GM23338 (cell line): ENCODE measurements at regions not wholly inside any gene's neighbourhood (a gene's known extent, or its start where the extent isn't known, plus 50 kb on each side); places are given as distances from the start of the nearest gene placed in this dataset.

ENCODE experiments used
- CREB1 ChIP-seq: fragments of 250-450 bp; sonication (Bioruptor Pico); IDR thresholded peaks from 2 replicates; pipeline ENCODE4 v1.5.0; 2020; ENCODE audit warnings: low read depth, mild to moderate bottlenecking, moderate library complexity
- EZH2 ChIP-seq: fragments of 200-600 bp; sonication (generic); IDR thresholded peaks from one replicate; pipeline ENCODE4 v1.8.0; 2017; ENCODE audit warnings: antibody characterized with exemption, mild to moderate bottlenecking, low read depth; ENCODE audit not compliant: unreplicated experiment
- EZH2phosphoT487 ChIP-seq: fragments of 200-600 bp; sonication (generic); IDR thresholded peaks from one replicate; pipeline ENCODE4 v1.8.1; 2018; ENCODE audit warnings: antibody characterized with exemption; ENCODE audit not compliant: unreplicated experiment
- JUNB ChIP-seq: IDR thresholded peaks from one replicate; pipeline ENCODE4 v1.6.1; 2016; ENCODE audit warnings: antibody characterized with exemption; ENCODE audit not compliant: unreplicated experiment
- NANOG ChIP-seq: IDR thresholded peaks from 2 replicates; pipeline ENCODE4 v1.6.1; 2016; ENCODE audit warnings: antibody characterized with exemption, borderline replicate concordance
- POLR2AphosphoS5 ChIP-seq: IDR thresholded peaks from 2 replicates; pipeline ENCODE4 v1.6.1; 2016; ENCODE audit warnings: antibody characterized with exemption, low read depth
- REST ChIP-seq: IDR thresholded peaks from one replicate; pipeline ENCODE4 v1.6.1; 2018; ENCODE audit warnings: antibody characterized with exemption; ENCODE audit not compliant: unreplicated experiment
- STAT1 ChIP-seq: IDR thresholded peaks from one replicate; pipeline ENCODE4 v1.6.1; 2016; ENCODE audit warnings: antibody characterized with exemption; ENCODE audit not compliant: unreplicated experiment
- ZNF114 ChIP-seq: fragments of 250-450 bp; sonication (Bioruptor Pico); IDR thresholded peaks from 2 replicates; pipeline ENCODE4 v1.5.0; 2020; ENCODE audit warnings: mild to moderate bottlenecking, moderate library complexity
- ZNF331 ChIP-seq: fragments of 250-450 bp; sonication (Bioruptor Pico); IDR thresholded peaks from 2 replicates; pipeline ENCODE4 v1.5.0; 2020; ENCODE audit warnings: low read depth, mild to moderate bottlenecking, moderate library complexity
- ZNF462 ChIP-seq: fragments of 250-450 bp; sonication (Bioruptor Pico); IDR thresholded peaks from 2 replicates; pipeline ENCODE4 v1.5.0; 2020; ENCODE audit warnings: mild to moderate bottlenecking, moderate library complexity
- TF ChIP-seq, protein P1 (sequence below), 2 experiments: fragments of 200-600 bp in 1 of 2; sonication (generic) in 1 of 2; conservative IDR thresholded peaks; 2 replicates each; pipeline versions ENCODE4 v1.5.1 to v1.6.1; 2016 to 2017; ENCODE audit warnings: antibody characterized with exemption in 2 of 2, low read depth in 2 of 2, mild to moderate bottlenecking in 2 of 2, moderate library complexity in 1 of 2
- TF ChIP-seq, protein P2 (sequence below): IDR thresholded peaks from 2 replicates; pipeline ENCODE4 v1.6.1; 2016; ENCODE audit warnings: antibody characterized with exemption

DNA sequence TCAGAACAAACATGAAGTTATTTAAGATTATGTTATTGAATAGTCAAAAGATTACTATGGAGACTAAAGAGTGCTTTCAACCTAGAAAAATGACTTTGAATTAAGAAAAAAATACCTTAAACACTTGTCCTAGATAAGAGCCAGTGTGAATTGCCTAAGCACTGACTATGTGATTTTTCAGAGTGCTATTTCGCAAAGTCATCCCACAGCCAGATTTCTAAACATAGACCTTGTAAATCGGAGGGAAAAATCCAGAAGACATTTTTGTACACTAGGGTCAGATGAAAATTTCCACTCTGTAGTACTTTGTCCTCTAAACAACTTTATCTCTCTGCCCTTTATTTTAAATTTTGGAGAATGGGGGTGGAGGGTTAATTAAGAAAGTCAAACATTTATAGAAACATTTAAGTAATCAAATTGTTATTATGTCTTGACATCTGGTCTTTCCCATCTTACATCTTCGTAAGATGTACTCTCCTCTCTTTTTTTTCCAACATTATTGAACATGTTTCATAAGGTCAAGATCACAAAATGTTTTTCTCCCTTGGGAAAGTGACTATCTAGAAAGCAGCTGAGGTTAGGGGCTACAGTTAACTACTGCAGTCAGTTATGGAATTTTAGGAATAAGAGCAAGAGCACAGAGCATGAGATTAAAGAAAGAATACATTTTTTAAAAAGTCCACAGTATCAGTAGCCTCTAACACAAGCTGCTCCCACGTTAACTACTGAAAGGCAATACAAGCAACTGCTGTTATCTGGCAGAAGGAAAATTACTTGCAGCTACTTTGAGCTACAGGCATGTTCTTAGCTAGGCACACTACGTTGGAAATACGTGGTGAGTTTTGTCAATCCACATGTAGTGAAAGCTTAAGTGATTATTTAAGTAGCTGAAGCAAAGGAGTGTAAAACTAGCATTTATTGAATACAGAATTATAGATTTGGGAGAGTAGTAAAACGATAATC, 648.5 kb downstream of the HTR1B start:
- TF ChIP-seq, protein P1, sequence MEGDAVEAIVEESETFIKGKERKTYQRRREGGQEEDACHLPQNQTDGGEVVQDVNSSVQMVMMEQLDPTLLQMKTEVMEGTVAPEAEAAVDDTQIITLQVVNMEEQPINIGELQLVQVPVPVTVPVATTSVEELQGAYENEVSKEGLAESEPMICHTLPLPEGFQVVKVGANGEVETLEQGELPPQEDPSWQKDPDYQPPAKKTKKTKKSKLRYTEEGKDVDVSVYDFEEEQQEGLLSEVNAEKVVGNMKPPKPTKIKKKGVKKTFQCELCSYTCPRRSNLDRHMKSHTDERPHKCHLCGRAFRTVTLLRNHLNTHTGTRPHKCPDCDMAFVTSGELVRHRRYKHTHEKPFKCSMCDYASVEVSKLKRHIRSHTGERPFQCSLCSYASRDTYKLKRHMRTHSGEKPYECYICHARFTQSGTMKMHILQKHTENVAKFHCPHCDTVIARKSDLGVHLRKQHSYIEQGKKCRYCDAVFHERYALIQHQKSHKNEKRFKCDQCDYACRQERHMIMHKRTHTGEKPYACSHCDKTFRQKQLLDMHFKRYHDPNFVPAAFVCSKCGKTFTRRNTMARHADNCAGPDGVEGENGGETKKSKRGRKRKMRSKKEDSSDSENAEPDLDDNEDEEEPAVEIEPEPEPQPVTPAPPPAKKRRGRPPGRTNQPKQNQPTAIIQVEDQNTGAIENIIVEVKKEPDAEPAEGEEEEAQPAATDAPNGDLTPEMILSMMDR (conservative IDR thresholded peaks at IDR 0.05; ENCODE audit: low read depth in 2 of 2) = no peak
- TF ChIP-seq ZNF331 (CRISPR knock-in tag) (no peak), STAT1 (no peak), EZH2 (no peak), REST (no peak), POLR2AphosphoS5 (no peak), ZNF114 (CRISPR knock-in tag) (no peak), JUNB (no peak), EZH2phosphoT487 (no peak), NANOG (no peak), CREB1 (CRISPR knock-in tag) (no peak), ZNF462 (CRISPR knock-in tag) (no peak)
- TF ChIP-seq, protein P2, sequence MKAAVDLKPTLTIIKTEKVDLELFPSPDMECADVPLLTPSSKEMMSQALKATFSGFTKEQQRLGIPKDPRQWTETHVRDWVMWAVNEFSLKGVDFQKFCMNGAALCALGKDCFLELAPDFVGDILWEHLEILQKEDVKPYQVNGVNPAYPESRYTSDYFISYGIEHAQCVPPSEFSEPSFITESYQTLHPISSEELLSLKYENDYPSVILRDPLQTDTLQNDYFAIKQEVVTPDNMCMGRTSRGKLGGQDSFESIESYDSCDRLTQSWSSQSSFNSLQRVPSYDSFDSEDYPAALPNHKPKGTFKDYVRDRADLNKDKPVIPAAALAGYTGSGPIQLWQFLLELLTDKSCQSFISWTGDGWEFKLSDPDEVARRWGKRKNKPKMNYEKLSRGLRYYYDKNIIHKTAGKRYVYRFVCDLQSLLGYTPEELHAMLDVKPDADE = no peak
